OCI-LY3 (cell line): ENCODE measurements at regions not wholly inside any gene's neighbourhood (a gene's known extent, or its start where the extent isn't known, plus 50 kb on each side); places are given as distances from the start of the nearest gene placed in this dataset.

Experiments
- EZH2phosphoT487 ChIP-seq: fragments of 200-600 bp; shearing (Covaris generic); IDR thresholded peaks from 2 replicates; pipeline ENCODE4 v1.6.1; 2018; ENCODE audit warnings: antibody characterized with exemption, mixed run types, low read depth
- TF ChIP-seq, protein P1 (sequence below): fragments of 200-600, 300-600 bp; sonication (generic); IDR thresholded peaks from 2 replicates; pipeline ENCODE4 v1.5.1; 2014; ENCODE audit warnings: antibody characterized with exemption, low read length, low read depth

GRCh38 chr20:60363698-60364097, 405.5 kb downstream of the CDH26 start:
- TF ChIP-seq, protein P1, sequence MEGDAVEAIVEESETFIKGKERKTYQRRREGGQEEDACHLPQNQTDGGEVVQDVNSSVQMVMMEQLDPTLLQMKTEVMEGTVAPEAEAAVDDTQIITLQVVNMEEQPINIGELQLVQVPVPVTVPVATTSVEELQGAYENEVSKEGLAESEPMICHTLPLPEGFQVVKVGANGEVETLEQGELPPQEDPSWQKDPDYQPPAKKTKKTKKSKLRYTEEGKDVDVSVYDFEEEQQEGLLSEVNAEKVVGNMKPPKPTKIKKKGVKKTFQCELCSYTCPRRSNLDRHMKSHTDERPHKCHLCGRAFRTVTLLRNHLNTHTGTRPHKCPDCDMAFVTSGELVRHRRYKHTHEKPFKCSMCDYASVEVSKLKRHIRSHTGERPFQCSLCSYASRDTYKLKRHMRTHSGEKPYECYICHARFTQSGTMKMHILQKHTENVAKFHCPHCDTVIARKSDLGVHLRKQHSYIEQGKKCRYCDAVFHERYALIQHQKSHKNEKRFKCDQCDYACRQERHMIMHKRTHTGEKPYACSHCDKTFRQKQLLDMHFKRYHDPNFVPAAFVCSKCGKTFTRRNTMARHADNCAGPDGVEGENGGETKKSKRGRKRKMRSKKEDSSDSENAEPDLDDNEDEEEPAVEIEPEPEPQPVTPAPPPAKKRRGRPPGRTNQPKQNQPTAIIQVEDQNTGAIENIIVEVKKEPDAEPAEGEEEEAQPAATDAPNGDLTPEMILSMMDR: no peak
- no peak for TF ChIP-seq EZH2phosphoT487
